Testis (tissue), 2 donors: ENCODE measurements at regions not wholly inside any gene's neighbourhood (a gene's known extent, or its start where the extent isn't known, plus 50 kb on each side); places are given as distances from the start of the nearest gene placed in this dataset.

Experiments used
- POLR2A ChIP-seq: fragments of 450-650 bp; IDR thresholded peaks from one replicate; pipeline ENCODE4 v1.6.1; 2017; ENCODE audit warnings: antibody characterized with exemption, mild to moderate bottlenecking, moderate library complexity
- TF ChIP-seq, protein P1 (sequence below), 3 experiments: fragments of 450-650 bp in 2 of 3; fragments of 200-600 bp in 1 of 3; sonication (generic) in 1 of 3; IDR thresholded peaks; one replicate each; pipeline ENCODE4 v1.5.1; 2016 to 2019; ENCODE audit warnings: antibody characterized with exemption in 3 of 3, mild to moderate bottlenecking in 2 of 3, moderate library complexity in 1 of 3

DNA sequence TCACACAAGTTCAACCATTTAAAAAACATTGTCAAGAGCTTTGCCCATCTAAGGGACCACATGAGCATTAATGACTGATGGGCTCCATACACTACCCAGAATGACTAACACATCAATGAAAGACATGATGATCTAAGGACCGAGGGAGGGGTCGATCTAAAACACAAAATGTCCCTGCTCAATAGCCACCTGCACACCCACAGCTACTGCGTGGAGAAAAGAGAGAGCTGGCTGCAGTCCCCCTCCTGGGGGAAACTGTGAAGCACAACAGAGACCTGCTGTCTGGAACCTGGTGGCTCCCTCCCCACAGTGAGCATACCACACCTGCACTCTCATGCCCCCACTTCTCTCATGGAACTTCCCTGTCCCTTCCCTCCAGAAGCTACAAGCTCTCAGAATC lies 130.1 kb upstream of the ERG start:
- TF ChIP-seq, protein P1, sequence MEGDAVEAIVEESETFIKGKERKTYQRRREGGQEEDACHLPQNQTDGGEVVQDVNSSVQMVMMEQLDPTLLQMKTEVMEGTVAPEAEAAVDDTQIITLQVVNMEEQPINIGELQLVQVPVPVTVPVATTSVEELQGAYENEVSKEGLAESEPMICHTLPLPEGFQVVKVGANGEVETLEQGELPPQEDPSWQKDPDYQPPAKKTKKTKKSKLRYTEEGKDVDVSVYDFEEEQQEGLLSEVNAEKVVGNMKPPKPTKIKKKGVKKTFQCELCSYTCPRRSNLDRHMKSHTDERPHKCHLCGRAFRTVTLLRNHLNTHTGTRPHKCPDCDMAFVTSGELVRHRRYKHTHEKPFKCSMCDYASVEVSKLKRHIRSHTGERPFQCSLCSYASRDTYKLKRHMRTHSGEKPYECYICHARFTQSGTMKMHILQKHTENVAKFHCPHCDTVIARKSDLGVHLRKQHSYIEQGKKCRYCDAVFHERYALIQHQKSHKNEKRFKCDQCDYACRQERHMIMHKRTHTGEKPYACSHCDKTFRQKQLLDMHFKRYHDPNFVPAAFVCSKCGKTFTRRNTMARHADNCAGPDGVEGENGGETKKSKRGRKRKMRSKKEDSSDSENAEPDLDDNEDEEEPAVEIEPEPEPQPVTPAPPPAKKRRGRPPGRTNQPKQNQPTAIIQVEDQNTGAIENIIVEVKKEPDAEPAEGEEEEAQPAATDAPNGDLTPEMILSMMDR (IDR thresholded peaks at IDR 0.05): no peak
- TF ChIP-seq POLR2A: no peak
